ENCODE measurements at regions not wholly inside any gene's neighbourhood (a gene's known extent, or its start where the extent isn't known, plus 50 kb on each side); places are given as distances from the start of the nearest gene placed in this dataset.

DNA sequence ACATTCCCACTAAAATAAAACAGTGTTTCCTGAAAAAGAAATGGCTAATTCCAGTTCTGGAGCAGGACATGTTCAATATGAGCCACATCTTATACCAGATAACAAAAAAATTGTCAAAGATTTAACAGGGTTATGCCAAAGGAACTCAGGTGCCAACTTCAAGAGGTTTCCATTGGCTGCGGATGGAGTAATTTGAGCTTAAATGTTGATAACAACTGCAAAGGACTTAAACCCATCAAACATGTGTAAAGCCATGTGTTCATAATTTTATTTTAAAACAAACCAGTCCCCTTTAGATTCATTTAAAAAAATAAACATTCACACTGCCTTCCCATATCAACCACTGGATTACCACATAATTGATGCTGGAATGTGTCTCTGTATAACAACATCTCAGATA is 156.4 kb upstream of the PCDH18 start:
- TF ChIP-seq, protein P1, sequence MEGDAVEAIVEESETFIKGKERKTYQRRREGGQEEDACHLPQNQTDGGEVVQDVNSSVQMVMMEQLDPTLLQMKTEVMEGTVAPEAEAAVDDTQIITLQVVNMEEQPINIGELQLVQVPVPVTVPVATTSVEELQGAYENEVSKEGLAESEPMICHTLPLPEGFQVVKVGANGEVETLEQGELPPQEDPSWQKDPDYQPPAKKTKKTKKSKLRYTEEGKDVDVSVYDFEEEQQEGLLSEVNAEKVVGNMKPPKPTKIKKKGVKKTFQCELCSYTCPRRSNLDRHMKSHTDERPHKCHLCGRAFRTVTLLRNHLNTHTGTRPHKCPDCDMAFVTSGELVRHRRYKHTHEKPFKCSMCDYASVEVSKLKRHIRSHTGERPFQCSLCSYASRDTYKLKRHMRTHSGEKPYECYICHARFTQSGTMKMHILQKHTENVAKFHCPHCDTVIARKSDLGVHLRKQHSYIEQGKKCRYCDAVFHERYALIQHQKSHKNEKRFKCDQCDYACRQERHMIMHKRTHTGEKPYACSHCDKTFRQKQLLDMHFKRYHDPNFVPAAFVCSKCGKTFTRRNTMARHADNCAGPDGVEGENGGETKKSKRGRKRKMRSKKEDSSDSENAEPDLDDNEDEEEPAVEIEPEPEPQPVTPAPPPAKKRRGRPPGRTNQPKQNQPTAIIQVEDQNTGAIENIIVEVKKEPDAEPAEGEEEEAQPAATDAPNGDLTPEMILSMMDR (IDR thresholded peaks at IDR 0.05) = no peak
- TF ChIP-seq POLR2A (IDR thresholded peaks at IDR 0.05) = no peak
- Histone ChIP-seq H3K4me3 (no peak overlapping the region), H3K27ac (no peak overlapping the region), H3K9me3 (no peaks in the 10 kb centered on the region), H3K27me3 (no peaks in the 10 kb centered on the region), H3K4me1 (no peaks in the 10 kb centered on the region), H3K36me3 (ENCODE audit: low read depth, missing control alignments) (no peaks in the 10 kb centered on the region)
- intact Hi-C loops (cut with DNase I; ENCODE audit: low total_unique reads) = no loop called here
- 100% methylated on average over 1 of the region's 1 CpG for WGBS, 2 donors
- no peak for DNase-seq

DNA sequence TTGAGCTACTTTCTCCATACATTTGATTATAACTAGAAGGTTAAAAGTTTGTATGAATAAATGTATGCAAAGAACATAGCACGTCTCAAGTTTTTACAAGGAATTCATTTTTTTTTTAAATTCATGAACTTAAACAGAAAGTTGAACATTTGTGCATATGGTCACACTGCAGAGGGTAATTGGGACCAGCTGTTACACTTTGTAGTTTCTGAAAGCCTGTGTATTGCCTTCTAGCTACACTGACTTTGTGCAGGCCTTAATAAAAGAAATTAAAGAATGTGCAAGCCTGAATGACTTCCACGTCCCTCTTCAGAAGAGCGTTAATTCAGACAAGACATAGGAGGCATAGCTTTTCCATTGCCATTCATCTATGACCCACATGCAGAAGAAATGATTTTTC is 153.1 kb upstream of the PCDH18 start:
- no peaks in the 10 kb centered on the region for H3K27me3 ChIP-seq
- no peak for DNase-seq
- H3K4me3 ChIP-seq = no peak overlapping the region
- H3K4me1 ChIP-seq = no peaks in the 10 kb centered on the region
- WGBS, 2 donors = 63 to 69% methylated on average over 3 of the region's 3 CpGs
- H3K9me3 ChIP-seq = no peaks in the 10 kb centered on the region
- no peaks in the 10 kb centered on the region for H3K36me3 ChIP-seq (ENCODE audit: low read depth, missing control alignments)
- TF ChIP-seq POLR2A (IDR thresholded peaks at IDR 0.05) = no peak
- TF ChIP-seq, protein P1 (IDR thresholded peaks at IDR 0.05) = no peak
- no peak overlapping the region for H3K27ac ChIP-seq
- intact Hi-C loops (cut with DNase I; ENCODE audit: low total_unique reads) = no loop called here

DNA sequence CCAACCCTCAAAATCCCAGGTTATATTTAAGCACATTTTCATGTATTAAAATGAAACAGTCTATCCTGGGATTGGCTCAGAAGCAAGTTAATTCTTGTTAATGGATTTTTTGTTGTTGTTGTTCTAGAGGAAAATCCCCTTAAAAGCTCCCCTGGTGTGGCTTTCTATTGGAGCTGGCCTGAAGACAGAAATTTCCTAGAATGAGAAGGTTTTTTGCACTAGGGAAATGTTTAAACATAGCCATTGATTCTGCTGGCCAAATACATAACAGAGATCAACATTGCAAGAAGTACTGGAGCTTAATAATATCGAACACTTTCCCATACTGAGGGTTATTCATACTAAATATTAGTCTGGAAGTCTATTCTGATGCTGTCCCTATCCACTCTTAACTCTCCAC is 148.8 kb upstream of the PCDH18 start:
- intact Hi-C loops (cut with DNase I; ENCODE audit: low total_unique reads) = no loop called here
- Histone ChIP-seq H3K27ac (no peak overlapping the region), H3K9me3 (no peaks in the 10 kb centered on the region), H3K4me3 (no peak overlapping the region), H3K36me3 (ENCODE audit: low read depth, missing control alignments) (no peaks in the 10 kb centered on the region), H3K27me3 (no peaks in the 10 kb centered on the region), H3K4me1 (no peaks in the 10 kb centered on the region)
- TF ChIP-seq, protein P1 (IDR thresholded peaks at IDR 0.05) = no peak
- TF ChIP-seq POLR2A (IDR thresholded peaks at IDR 0.05) = no peak
- WGBS, 2 donors = 78 to 83% methylated on average over 1 of the region's 1 CpG
- no peak for DNase-seq

DNA sequence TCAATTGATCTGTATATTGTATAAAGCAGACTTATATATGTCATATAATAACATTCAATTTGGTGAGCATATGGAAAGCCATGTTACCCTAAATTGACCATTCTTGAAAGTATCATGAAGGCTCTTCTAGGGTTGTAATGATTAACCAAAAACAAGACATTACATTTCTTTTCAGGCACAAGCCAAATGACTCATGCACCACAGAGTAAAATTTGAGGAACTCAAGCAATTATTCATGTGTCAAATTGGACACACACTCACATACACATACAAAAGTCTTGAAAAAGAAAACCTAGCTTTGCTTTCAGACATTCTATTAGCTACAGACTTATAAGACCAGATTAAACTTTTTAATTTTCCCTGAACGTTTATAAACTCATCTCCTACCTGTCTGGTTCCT is 146.5 kb upstream of the PCDH18 start:
- DNase-seq = no peak
- Histone ChIP-seq H3K4me1 (no peaks in the 10 kb centered on the region), H3K36me3 (ENCODE audit: low read depth, missing control alignments) (no peaks in the 10 kb centered on the region), H3K9me3 (no peaks in the 10 kb centered on the region), H3K27me3 (no peaks in the 10 kb centered on the region), H3K4me3 (no peak overlapping the region), H3K27ac (no peak overlapping the region)
- TF ChIP-seq, protein P1 (IDR thresholded peaks at IDR 0.05) = no peak
- no peak for TF ChIP-seq POLR2A (IDR thresholded peaks at IDR 0.05)
- WGBS, 2 donors = 91% methylated on average over 1 of the region's 1 CpG
- intact Hi-C loops (cut with DNase I; ENCODE audit: low total_unique reads) = no loop called here

DNA sequence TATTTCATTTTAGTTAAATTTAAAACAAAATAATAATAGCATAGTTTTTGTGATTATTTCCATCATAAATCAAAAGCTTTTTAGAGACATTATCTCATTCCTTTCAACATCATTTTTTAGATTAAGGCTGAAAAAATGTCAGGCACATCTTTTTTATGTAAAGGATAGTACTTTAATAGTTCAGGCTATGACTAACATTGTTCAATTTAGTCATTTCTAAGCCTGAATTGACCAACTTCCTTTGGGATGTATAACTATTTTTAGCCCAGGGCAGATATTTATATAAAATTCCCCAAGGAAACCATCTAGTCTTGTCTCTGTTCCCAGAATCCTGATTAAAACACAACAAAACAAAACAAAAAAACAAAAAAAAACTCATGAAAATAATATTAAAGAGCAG is 145.6 kb upstream of the PCDH18 start:
- no peaks in the 10 kb centered on the region for H3K4me1 ChIP-seq
- TF ChIP-seq, protein P1 (IDR thresholded peaks at IDR 0.05) = no peak
- TF ChIP-seq POLR2A (IDR thresholded peaks at IDR 0.05) = no peak
- intact Hi-C loops (cut with DNase I; ENCODE audit: low total_unique reads) = no loop called here
- H3K36me3 ChIP-seq (ENCODE audit: low read depth, missing control alignments) = no peaks in the 10 kb centered on the region
- no peak for DNase-seq
- H3K27ac ChIP-seq = no peak overlapping the region
- H3K27me3 ChIP-seq = no peaks in the 10 kb centered on the region
- no peak overlapping the region for H3K4me3 ChIP-seq
- no peaks in the 10 kb centered on the region for H3K9me3 ChIP-seq

Measured in testis (tissue), 2 donors.